GM23338 (cell line): ENCODE measurements at regions not wholly inside any gene's neighbourhood (a gene's known extent, or its start where the extent isn't known, plus 50 kb on each side); places are given as distances from the start of the nearest gene placed in this dataset.

Source experiments
- ATAC-seq: fragments of 200-7000 bp; cut with Tn5 transposase; 3 replicates; pipeline ENCODE4 v1.9.1; 2020
- DNase-seq: peaks from one replicate; pipeline ENCODE4 v3.0.0-alpha.2; 2015; ENCODE audit warnings: low spot score
- H2AFZ ChIP-seq: fragments of 200-600 bp; sonication (generic); 2 replicates; pipeline ENCODE4 v1.8.0; 2016; ENCODE audit warnings: antibody characterized with exemption, mild to moderate bottlenecking, moderate library complexity
- H3F3A ChIP-seq: fragments of 200-600 bp; sonication (generic); replicated peaks from 2 replicates; pipeline ENCODE4 v1.8.0; 2017; ENCODE audit warnings: antibody characterized with exemption, mixed run types, low read depth
- H3K27ac ChIP-seq: fragments of 200-600 bp; sonication (generic); 2 replicates; pipeline ENCODE4 v1.6.1; 2016; ENCODE audit warnings: low read depth
- H3K27me3 ChIP-seq: fragments of 200-600 bp; sonication (generic); 2 replicates; pipeline ENCODE4 v1.8.0; 2016; ENCODE audit warnings: mild to moderate bottlenecking, mixed run types, moderate library complexity; ENCODE audit not compliant: insufficient read depth
- H3K36me3 ChIP-seq: fragments of 200-600 bp; sonication (generic); 2 replicates; pipeline ENCODE4 v1.8.0; 2016; ENCODE audit warnings: mild to moderate bottlenecking; ENCODE audit not compliant: insufficient read depth
- H3K4me1 ChIP-seq: fragments of 200-600 bp; sonication (generic); 2 replicates; pipeline ENCODE4 v1.8.0; 2016; ENCODE audit warnings: mild to moderate bottlenecking, moderate library complexity; ENCODE audit not compliant: insufficient read depth
- H3K4me2 ChIP-seq: fragments of 200-600 bp; sonication (generic); 2 replicates; pipeline ENCODE4 v1.7.1; 2017; ENCODE audit warnings: mixed run types
- H3K4me3 ChIP-seq: fragments of 200-600 bp; sonication (generic); 2 replicates; pipeline ENCODE4 v1.6.1; 2016; ENCODE audit warnings: mixed run types
- H3K79me2 ChIP-seq: fragments of 200-600 bp; sonication (generic); replicated peaks from 2 replicates; pipeline ENCODE4 v1.8.0; 2017; ENCODE audit warnings: mild to moderate bottlenecking; ENCODE audit not compliant: insufficient read depth
- H3K9me2 ChIP-seq: fragments of 200-600 bp; sonication (generic); 2 replicates; pipeline ENCODE4 v1.8.0; 2017; ENCODE audit not compliant: insufficient read depth
- H4K20me1 ChIP-seq: fragments of 200-600 bp; sonication (generic); replicated peaks from 2 replicates; pipeline ENCODE4 v1.8.0; 2017; ENCODE audit warnings: mild to moderate bottlenecking; ENCODE audit not compliant: insufficient read depth
- H3K27ac Mint-ChIP-seq: 2 replicates; pipeline ENCODE4 v1.8.0; 2020; ENCODE audit warnings: inconsistent platforms, mild to moderate bottlenecking, moderate library complexity, mixed read lengths
- H3K27me3 Mint-ChIP-seq: 3 replicates; pipeline ENCODE4 v1.8.0; 2022; ENCODE audit warnings: low read depth, mild to moderate bottlenecking, moderate library complexity, mixed read lengths, inconsistent platforms; ENCODE audit not compliant: insufficient read depth, poor library complexity
- H3K36me3 Mint-ChIP-seq: 3 replicates; pipeline ENCODE4 v1.8.0; 2021; ENCODE audit warnings: low read depth, mild to moderate bottlenecking, inconsistent platforms, moderate library complexity, mixed read lengths
- H3K4me1 Mint-ChIP-seq: 3 replicates; pipeline ENCODE4 v1.8.0; 2020; ENCODE audit warnings: mild to moderate bottlenecking, inconsistent platforms, mixed read lengths
- H3K4me3 Mint-ChIP-seq: 3 replicates; pipeline ENCODE4 v1.8.0; 2021; ENCODE audit warnings: moderate library complexity, mild to moderate bottlenecking, inconsistent platforms, mixed read lengths
- H3K9me3 Mint-ChIP-seq: 3 replicates; pipeline ENCODE4 v1.8.0; 2020; ENCODE audit warnings: moderate library complexity, mild to moderate bottlenecking, inconsistent platforms, mixed read lengths
- CREB1 ChIP-seq: fragments of 250-450 bp; sonication (Bioruptor Pico); IDR thresholded peaks from 2 replicates; pipeline ENCODE4 v1.5.0; 2020; ENCODE audit warnings: low read depth, mild to moderate bottlenecking, moderate library complexity
- CTCF ChIP-seq, 2 experiments: fragments of 200-600 bp in 1 of 2; sonication (generic) in 1 of 2; conservative IDR thresholded peaks; 2 replicates each; pipeline versions ENCODE4 v1.5.1 to v1.6.1; 2016 to 2017; ENCODE audit warnings: antibody characterized with exemption in 2 of 2, low read depth in 2 of 2, mild to moderate bottlenecking in 2 of 2, moderate library complexity in 1 of 2
- ETS1 ChIP-seq: IDR thresholded peaks from 2 replicates; pipeline ENCODE4 v1.6.1; 2016; ENCODE audit warnings: antibody characterized with exemption
- EZH2 ChIP-seq: fragments of 200-600 bp; sonication (generic); IDR thresholded peaks from one replicate; pipeline ENCODE4 v1.8.0; 2017; ENCODE audit warnings: antibody characterized with exemption, mild to moderate bottlenecking, low read depth; ENCODE audit not compliant: unreplicated experiment
- EZH2phosphoT487 ChIP-seq: fragments of 200-600 bp; sonication (generic); IDR thresholded peaks from one replicate; pipeline ENCODE4 v1.8.1; 2018; ENCODE audit warnings: antibody characterized with exemption; ENCODE audit not compliant: unreplicated experiment
- JUNB ChIP-seq: IDR thresholded peaks from one replicate; pipeline ENCODE4 v1.6.1; 2016; ENCODE audit warnings: antibody characterized with exemption; ENCODE audit not compliant: unreplicated experiment
- NANOG ChIP-seq: IDR thresholded peaks from 2 replicates; pipeline ENCODE4 v1.6.1; 2016; ENCODE audit warnings: antibody characterized with exemption, borderline replicate concordance
- POLR2AphosphoS5 ChIP-seq: IDR thresholded peaks from 2 replicates; pipeline ENCODE4 v1.6.1; 2016; ENCODE audit warnings: antibody characterized with exemption, low read depth
- STAT1 ChIP-seq: IDR thresholded peaks from one replicate; pipeline ENCODE4 v1.6.1; 2016; ENCODE audit warnings: antibody characterized with exemption; ENCODE audit not compliant: unreplicated experiment
- ZNF114 ChIP-seq: fragments of 250-450 bp; sonication (Bioruptor Pico); IDR thresholded peaks from 2 replicates; pipeline ENCODE4 v1.5.0; 2020; ENCODE audit warnings: mild to moderate bottlenecking, moderate library complexity
- ZNF331 ChIP-seq: fragments of 250-450 bp; sonication (Bioruptor Pico); IDR thresholded peaks from 2 replicates; pipeline ENCODE4 v1.5.0; 2020; ENCODE audit warnings: low read depth, mild to moderate bottlenecking, moderate library complexity
- ZNF462 ChIP-seq: fragments of 250-450 bp; sonication (Bioruptor Pico); IDR thresholded peaks from 2 replicates; pipeline ENCODE4 v1.5.0; 2020; ENCODE audit warnings: mild to moderate bottlenecking, moderate library complexity
- TF ChIP-seq, protein P1 (sequence below): IDR thresholded peaks from one replicate; pipeline ENCODE4 v1.6.1; 2018; ENCODE audit warnings: antibody characterized with exemption; ENCODE audit not compliant: unreplicated experiment

- Histone ChIP-seq H4K20me1 (no peaks in the 10 kb centered on the region), H3K4me1 (peaks cover 9% of the 10 kb centered on the region; the same call in 1 of the 2 replicates), H3K4me2 (no peak overlapping the region), H2AFZ (no peak overlapping the region), H3K79me2 (no peaks in the 10 kb centered on the region), H3K9me2 (peaks cover 8% of the 10 kb centered on the region; the same call in 1 of the 2 replicates), H3K4me3 (no peak overlapping the region), H3K27me3 (no peaks in the 10 kb centered on the region), H3K27ac (no peak overlapping the region), H3F3A (no peaks in the 10 kb centered on the region), H3K36me3 (no peaks in the 10 kb centered on the region)
- Mint-ChIP-seq H3K27me3 (peaks cover 8% of the 10 kb centered on the region), H3K4me1 (peaks cover 16% of the 10 kb centered on the region), H3K4me3 (no peak overlapping the region), H3K27ac (no peak overlapping the region), H3K9me3 (peaks cover 16% of the 10 kb centered on the region), H3K36me3 (peaks cover 18% of the 10 kb centered on the region; the same call in 2 of the 3 replicates)
- DNase-seq (no peak), ATAC-seq (no peak)
- TF ChIP-seq ZNF462 (CRISPR knock-in tag), result no peak
- no peak for TF ChIP-seq CTCF (conservative IDR thresholded peaks at IDR 0.05; ENCODE audit: low read depth in 2 of 2)
- no peak for TF ChIP-seq POLR2AphosphoS5
- no peak for TF ChIP-seq JUNB
- no peak for TF ChIP-seq NANOG
- TF ChIP-seq, protein P1, sequence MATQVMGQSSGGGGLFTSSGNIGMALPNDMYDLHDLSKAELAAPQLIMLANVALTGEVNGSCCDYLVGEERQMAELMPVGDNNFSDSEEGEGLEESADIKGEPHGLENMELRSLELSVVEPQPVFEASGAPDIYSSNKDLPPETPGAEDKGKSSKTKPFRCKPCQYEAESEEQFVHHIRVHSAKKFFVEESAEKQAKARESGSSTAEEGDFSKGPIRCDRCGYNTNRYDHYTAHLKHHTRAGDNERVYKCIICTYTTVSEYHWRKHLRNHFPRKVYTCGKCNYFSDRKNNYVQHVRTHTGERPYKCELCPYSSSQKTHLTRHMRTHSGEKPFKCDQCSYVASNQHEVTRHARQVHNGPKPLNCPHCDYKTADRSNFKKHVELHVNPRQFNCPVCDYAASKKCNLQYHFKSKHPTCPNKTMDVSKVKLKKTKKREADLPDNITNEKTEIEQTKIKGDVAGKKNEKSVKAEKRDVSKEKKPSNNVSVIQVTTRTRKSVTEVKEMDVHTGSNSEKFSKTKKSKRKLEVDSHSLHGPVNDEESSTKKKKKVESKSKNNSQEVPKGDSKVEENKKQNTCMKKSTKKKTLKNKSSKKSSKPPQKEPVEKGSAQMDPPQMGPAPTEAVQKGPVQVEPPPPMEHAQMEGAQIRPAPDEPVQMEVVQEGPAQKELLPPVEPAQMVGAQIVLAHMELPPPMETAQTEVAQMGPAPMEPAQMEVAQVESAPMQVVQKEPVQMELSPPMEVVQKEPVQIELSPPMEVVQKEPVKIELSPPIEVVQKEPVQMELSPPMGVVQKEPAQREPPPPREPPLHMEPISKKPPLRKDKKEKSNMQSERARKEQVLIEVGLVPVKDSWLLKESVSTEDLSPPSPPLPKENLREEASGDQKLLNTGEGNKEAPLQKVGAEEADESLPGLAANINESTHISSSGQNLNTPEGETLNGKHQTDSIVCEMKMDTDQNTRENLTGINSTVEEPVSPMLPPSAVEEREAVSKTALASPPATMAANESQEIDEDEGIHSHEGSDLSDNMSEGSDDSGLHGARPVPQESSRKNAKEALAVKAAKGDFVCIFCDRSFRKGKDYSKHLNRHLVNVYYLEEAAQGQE, result no peak
- TF ChIP-seq ETS1, result no peak
- TF ChIP-seq EZH2phosphoT487, result no peak
- no peak for TF ChIP-seq EZH2
- TF ChIP-seq ZNF114 (CRISPR knock-in tag), result no peak
- no peak for TF ChIP-seq CREB1
- TF ChIP-seq ZNF331, result no peak
- no peak for TF ChIP-seq STAT1
Observed at GRCh38 chr10:123306290-123306689, 152.1 kb downstream of the BUB3 start.
